ENCODE measurements at regions not wholly inside any gene's neighbourhood (a gene's known extent, or its start where the extent isn't known, plus 50 kb on each side); places are given as distances from the start of the nearest gene placed in this dataset.

DNA sequence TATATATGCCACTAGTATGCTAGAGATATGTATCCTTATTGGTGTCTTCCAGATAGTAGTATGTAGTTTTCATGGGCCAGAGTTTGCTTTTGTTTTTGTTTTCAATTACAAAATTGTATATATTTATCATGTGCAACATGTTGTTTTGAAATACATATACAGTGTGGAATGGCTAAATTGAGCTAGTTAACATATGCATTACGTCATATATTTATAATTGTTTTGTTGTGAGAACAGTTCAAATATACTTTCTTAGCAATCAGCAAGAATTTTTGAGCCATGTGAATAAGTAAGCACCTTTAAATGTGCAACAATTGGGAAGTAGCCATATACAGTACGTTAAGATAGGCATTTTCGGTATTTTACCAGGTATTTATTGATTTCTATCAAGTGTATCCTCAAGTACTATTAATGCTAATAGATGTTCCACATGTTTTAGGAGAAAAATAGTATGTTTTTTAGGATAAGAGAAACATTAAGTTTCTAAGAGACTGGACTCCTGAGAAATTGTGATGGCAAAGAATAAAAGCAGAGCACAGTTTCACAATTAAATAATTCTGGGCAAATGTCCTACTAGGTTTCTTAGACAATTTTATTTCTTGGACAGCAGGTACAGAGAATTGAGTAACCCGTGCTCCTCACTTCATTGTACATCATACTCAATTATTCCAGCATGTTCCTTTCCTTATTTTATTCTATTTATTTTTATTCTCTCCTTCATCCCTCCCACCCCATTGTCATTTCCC lies 60.5 kb upstream of the SLC5A12 start:
- intact Hi-C loops (cut with DNase I), result no loop called here
- TF ChIP-seq POLR2A (IDR thresholded peaks at IDR 0.05), result no peak
- TF ChIP-seq, protein P1, sequence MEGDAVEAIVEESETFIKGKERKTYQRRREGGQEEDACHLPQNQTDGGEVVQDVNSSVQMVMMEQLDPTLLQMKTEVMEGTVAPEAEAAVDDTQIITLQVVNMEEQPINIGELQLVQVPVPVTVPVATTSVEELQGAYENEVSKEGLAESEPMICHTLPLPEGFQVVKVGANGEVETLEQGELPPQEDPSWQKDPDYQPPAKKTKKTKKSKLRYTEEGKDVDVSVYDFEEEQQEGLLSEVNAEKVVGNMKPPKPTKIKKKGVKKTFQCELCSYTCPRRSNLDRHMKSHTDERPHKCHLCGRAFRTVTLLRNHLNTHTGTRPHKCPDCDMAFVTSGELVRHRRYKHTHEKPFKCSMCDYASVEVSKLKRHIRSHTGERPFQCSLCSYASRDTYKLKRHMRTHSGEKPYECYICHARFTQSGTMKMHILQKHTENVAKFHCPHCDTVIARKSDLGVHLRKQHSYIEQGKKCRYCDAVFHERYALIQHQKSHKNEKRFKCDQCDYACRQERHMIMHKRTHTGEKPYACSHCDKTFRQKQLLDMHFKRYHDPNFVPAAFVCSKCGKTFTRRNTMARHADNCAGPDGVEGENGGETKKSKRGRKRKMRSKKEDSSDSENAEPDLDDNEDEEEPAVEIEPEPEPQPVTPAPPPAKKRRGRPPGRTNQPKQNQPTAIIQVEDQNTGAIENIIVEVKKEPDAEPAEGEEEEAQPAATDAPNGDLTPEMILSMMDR (IDR thresholded peaks at IDR 0.05), result no peak
- TF ChIP-seq POLR2AphosphoS5 (IDR thresholded peaks at IDR 0.05), result no peak
- DNase-seq (ENCODE audit: low spot score), result no peak
- no peaks in the 10 kb centered on the region for H3K9me3 ChIP-seq
- WGBS, result 68% methylated on average over 4 of the region's 4 CpGs
- no peak overlapping the region for H3K4me3 ChIP-seq
- no peaks in the 10 kb centered on the region for H3K4me1 ChIP-seq (replicated peaks)
- no peaks in the 10 kb centered on the region for H3K27me3 ChIP-seq (replicated peaks; ENCODE audit: insufficient read depth)
- no peak overlapping the region for H3K27ac ChIP-seq
- no peaks in the 10 kb centered on the region for H3K36me3 ChIP-seq

DNA sequence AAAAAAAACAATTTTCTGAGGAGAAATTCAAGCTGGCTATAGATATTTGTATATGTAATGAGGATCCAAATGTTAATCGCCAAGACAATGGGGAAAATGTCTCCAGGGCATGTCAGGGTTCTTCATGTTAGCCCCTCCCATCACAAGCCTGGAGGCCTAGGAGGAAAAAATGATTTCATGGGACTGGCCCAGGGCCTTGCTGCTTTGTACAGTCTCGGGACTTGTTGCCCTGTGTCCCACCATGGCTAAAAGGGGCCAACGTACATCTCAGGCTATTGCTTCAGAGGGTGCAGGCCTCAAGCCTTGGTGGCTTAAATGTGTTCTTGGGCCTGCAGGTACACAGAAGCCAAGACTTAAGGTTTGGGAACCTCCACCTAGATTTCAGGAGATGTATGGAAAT lies 62.1 kb upstream of the SLC5A12 start:
- 94% methylated on average over 3 of the region's 3 CpGs for WGBS
- intact Hi-C loops (cut with DNase I), result no loop called here
- no peaks in the 10 kb centered on the region for H3K9me3 ChIP-seq
- TF ChIP-seq POLR2A (IDR thresholded peaks at IDR 0.05) (no peak), POLR2AphosphoS5 (IDR thresholded peaks at IDR 0.05) (no peak)
- TF ChIP-seq, protein P1 (IDR thresholded peaks at IDR 0.05), result no peak
- H3K4me1 ChIP-seq (replicated peaks), result no peaks in the 10 kb centered on the region
- H3K27ac ChIP-seq, result no peak overlapping the region
- H3K4me3 ChIP-seq, result no peak overlapping the region
- H3K36me3 ChIP-seq, result no peaks in the 10 kb centered on the region
- no peak for DNase-seq (ENCODE audit: low spot score)
- H3K27me3 ChIP-seq (replicated peaks; ENCODE audit: insufficient read depth), result no peaks in the 10 kb centered on the region

DNA sequence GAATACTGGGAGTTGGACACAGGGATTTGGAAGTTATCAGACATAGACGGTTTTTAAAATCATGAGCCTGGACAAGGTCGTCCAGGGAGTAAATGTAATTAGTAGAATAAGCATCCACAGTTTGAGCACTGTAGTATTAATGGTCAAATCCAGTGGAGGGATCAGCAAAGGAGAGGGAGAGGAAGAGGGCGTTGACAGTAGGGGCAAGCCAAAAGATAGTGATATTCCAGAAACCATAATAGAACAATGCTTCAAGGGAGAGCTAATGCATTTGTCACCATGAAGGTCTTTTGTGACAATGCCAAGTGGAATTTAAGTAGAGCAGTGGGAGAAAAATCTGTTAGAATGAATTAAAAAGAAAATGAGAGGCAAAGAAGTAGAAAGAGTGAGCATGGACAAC lies 68.9 kb upstream of the SLC5A12 start:
- DNase-seq (ENCODE audit: low spot score), result no peak
- Histone ChIP-seq H3K9me3 (no peaks in the 10 kb centered on the region), H3K27ac (no peak overlapping the region), H3K4me3 (no peak overlapping the region), H3K36me3 (no peaks in the 10 kb centered on the region), H3K27me3 (replicated peaks; ENCODE audit: insufficient read depth) (no peaks in the 10 kb centered on the region), H3K4me1 (replicated peaks) (no peaks in the 10 kb centered on the region)
- TF ChIP-seq POLR2A (IDR thresholded peaks at IDR 0.05) (no peak), POLR2AphosphoS5 (IDR thresholded peaks at IDR 0.05) (no peak)
- TF ChIP-seq, protein P1 (IDR thresholded peaks at IDR 0.05), result no peak
- WGBS, result 74% methylated on average over 3 of the region's 3 CpGs
- intact Hi-C loops (cut with DNase I), result no loop called here

DNA sequence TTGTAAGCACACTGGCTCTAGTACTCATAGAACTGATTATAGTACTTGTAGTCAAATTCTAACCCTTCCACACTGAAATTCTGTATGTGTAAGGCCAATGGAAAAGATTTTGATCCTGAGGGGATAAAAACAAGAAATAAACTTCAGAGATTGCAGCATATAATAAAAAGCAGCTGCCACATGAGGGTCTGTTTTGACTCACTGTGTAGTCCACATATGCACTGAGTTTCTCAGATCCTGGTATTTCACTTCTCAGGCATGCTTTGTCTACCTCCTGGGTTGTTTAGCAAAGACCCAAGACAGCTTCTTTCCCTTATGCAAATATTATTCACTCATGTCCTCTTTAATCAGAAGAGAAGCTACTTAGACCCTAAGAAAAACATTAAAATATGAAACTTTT lies 71.1 kb upstream of the SLC5A12 start:
- intact Hi-C loops (cut with DNase I), result no loop called here
- TF ChIP-seq, protein P1 (IDR thresholded peaks at IDR 0.05), result no peak
- TF ChIP-seq POLR2AphosphoS5 (IDR thresholded peaks at IDR 0.05) (no peak), POLR2A (IDR thresholded peaks at IDR 0.05) (no peak)
- no peak for DNase-seq (ENCODE audit: low spot score)

DNA sequence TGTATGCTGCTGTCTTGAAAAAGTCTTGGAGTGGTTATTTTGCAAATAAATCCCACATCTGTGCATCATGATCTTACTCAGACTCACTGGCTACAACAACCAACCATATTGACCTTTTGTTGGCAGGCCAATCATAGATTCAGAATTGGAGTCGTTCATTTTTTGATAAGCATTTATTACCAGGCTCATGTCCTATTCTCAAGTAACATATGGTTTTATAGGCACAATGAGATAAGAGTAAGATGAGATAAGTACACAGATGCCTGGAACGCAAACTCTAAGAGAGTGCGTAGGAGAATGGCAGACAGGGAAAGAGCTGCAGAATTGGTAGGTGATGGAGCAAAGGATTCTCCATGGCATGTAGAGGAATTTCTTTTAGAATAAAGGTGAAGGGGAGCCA lies 71.6 kb upstream of the SLC5A12 start:
- Histone ChIP-seq H3K27ac (no peak overlapping the region), H3K36me3 (no peaks in the 10 kb centered on the region), H3K4me3 (no peak overlapping the region), H3K4me1 (replicated peaks) (no peaks in the 10 kb centered on the region), H3K9me3 (no peaks in the 10 kb centered on the region), H3K27me3 (replicated peaks; ENCODE audit: insufficient read depth) (no peaks in the 10 kb centered on the region)
- intact Hi-C loops (cut with DNase I), result no loop called here
- WGBS, result 54% methylated on average over 3 of the region's 3 CpGs
- TF ChIP-seq, protein P1 (IDR thresholded peaks at IDR 0.05), result no peak
- TF ChIP-seq POLR2A (IDR thresholded peaks at IDR 0.05), result no peak
- TF ChIP-seq POLR2AphosphoS5 (IDR thresholded peaks at IDR 0.05), result no peak
- DNase-seq (ENCODE audit: low spot score), result no peak

More for the DNA sequence above, 71.1 kb upstream of the SLC5A12 start:
- Histone ChIP-seq H3K9me3 (no peaks in the 10 kb centered on the region), H3K27ac (no peak overlapping the region), H3K36me3 (no peaks in the 10 kb centered on the region), H3K4me3 (no peak overlapping the region), H3K4me1 (replicated peaks) (no peaks in the 10 kb centered on the region), H3K27me3 (replicated peaks; ENCODE audit: insufficient read depth) (no peaks in the 10 kb centered on the region)

All from prostate gland (tissue), 2 donors.